ENCODE measurements at regions not wholly inside any gene's neighbourhood (a gene's known extent, or its start where the extent isn't known, plus 50 kb on each side); places are given as distances from the start of the nearest gene placed in this dataset.

DNA sequence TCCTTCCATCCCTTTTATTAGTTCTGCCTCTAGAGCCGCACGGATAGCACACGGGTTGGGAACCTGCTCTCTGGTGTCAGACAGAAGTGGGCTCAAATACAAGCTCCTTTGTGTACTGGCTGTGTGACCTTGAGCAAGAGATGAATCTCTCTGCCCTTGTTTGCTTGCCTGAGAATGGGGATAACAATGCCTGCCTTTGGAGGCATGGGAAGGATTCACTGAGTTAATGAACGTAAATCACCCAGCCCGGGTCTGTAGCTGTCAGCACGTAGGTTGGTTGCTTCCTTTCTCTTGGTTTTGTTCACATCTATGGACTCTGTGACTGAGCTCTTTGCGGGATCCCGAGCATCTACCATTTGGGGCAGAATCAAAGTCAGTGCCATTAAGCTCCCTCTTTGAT, 79.3 kb upstream of the NRXN3 start:
- peaks cover 0 to 5% of the 10 kb centered on the region in 2 donors for H3K27me3 Mint-ChIP-seq
- H3K4me3 Mint-ChIP-seq, result no peak overlapping the region
- no peaks in the 10 kb centered on the region for H3K4me1 Mint-ChIP-seq
- no peak overlapping the region for H3K27ac Mint-ChIP-seq
- DNase-seq (no peak), ATAC-seq (replicated peaks) (no peak)
- no peaks in the 10 kb centered on the region for H3K9me3 Mint-ChIP-seq
- H3K36me3 Mint-ChIP-seq, result no peaks in the 10 kb centered on the region

DNA sequence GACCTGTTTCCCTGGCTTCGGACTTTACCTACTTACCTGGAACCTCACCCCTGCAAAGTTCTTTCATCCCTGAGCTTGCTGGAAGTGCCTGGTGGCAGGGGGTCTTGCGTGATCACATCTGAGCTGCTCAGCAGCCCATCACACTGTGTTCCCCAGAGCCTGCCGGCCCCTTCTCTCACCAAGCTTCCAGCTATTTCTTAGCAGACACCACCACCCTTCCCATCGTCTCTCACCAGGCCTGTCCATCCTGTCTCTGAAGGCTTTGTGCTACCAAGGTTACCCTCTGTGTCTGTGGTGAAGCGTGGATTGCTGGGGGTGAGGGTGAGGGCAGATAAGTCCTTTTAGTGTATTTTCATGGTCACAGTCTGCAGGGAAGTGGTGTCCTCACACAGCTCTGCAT, 78.8 kb upstream of the NRXN3 start:
- H3K27ac Mint-ChIP-seq, result no peak overlapping the region
- DNase-seq, result no peak
- H3K9me3 Mint-ChIP-seq, result peaks cover 0 to under 1% of the 10 kb centered on the region in 2 donors
- H3K4me1 Mint-ChIP-seq, result no peaks in the 10 kb centered on the region
- no peak for ATAC-seq (replicated peaks)
- H3K4me3 Mint-ChIP-seq, result no peak overlapping the region
- no peaks in the 10 kb centered on the region for H3K36me3 Mint-ChIP-seq
- H3K27me3 Mint-ChIP-seq, result peaks cover 0 to 5% of the 10 kb centered on the region in 2 donors

DNA sequence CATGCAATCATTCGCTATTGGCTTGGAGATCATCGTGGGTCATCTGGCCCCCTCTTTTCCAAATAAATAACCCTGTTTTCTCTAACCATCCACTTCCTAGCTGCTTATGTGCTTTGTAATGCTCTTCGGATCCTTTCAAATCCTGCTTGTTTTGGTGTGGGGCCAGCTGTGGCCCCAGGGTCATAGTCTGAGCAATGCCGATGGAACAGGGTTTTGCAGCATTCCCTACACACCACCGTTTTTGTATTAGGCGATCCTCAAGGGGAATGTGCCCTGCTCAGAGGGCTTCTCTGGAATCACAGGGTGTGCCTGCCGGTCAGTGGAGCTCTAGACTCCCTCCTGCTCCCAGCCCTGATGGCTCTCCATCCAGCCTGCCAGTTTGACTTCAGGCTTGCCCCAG, 78.1 kb upstream of the NRXN3 start:
- Mint-ChIP-seq H3K9me3 (peaks cover 0 to 2% of the 10 kb centered on the region in 2 donors), H3K27me3 (peaks cover 0 to 5% of the 10 kb centered on the region in 2 donors), H3K4me3 (no peak overlapping the region), H3K27ac (no peak overlapping the region), H3K4me1 (no peaks in the 10 kb centered on the region), H3K36me3 (no peaks in the 10 kb centered on the region)
- DNase-seq (no peak), ATAC-seq (replicated peaks) (no peak)

- Mint-ChIP-seq H3K36me3 (no peaks in the 10 kb centered on the region), H3K27me3 (no peaks in the 10 kb centered on the region), H3K27ac (no peak overlapping the region), H3K4me1 (no peaks in the 10 kb centered on the region), H3K9me3 (no peaks in the 10 kb centered on the region), H3K4me3 (no peak overlapping the region)
- DNase-seq (no peak), ATAC-seq (replicated peaks) (no peak)
Measured at GRCh38 chr14:78103271-78103670, 66.9 kb upstream of the NRXN3 start.

DNA sequence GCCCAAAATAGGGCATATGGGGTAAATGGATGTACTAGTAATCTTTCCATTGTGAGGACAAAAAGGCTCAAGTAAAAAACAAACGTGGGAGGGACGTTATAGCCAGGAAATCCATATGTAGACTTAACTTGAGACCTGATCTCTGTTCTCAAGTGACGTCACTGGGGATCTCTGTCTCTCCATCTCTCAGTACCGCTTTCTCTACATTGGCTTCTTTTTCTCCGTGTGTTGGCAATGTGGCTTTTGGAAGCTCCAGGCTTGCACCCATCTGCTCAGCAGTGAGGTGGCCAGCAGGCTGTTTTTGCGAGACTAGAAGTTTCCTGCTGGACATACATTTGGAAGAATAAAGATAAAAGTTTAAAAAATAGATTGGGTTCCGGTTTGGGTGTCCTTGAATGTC, 66.0 kb upstream of the NRXN3 start:
- H3K36me3 Mint-ChIP-seq, result no peaks in the 10 kb centered on the region
- H3K27ac Mint-ChIP-seq, result no peak overlapping the region
- no peaks in the 10 kb centered on the region for H3K27me3 Mint-ChIP-seq
- no peak overlapping the region for H3K4me3 Mint-ChIP-seq
- no peaks in the 10 kb centered on the region for H3K9me3 Mint-ChIP-seq
- DNase-seq, result no peak
- no peak for ATAC-seq (replicated peaks)
- H3K4me1 Mint-ChIP-seq, result no peaks in the 10 kb centered on the region

GRCh38 chr14:78104655-78105054, 65.5 kb upstream of the NRXN3 start:
- H3K4me1 Mint-ChIP-seq, result no peaks in the 10 kb centered on the region
- DNase-seq (no peak), ATAC-seq (replicated peaks) (no peak)
- H3K4me3 Mint-ChIP-seq, result no peak overlapping the region
- no peaks in the 10 kb centered on the region for H3K36me3 Mint-ChIP-seq
- H3K27ac Mint-ChIP-seq, result no peak overlapping the region
- H3K27me3 Mint-ChIP-seq, result no peaks in the 10 kb centered on the region
- no peaks in the 10 kb centered on the region for H3K9me3 Mint-ChIP-seq

GRCh38 chr14:78106381-78106780, 63.8 kb upstream of the NRXN3 start:
- H3K9me3 Mint-ChIP-seq, result no peaks in the 10 kb centered on the region
- no peak overlapping the region for H3K4me3 Mint-ChIP-seq
- no peak overlapping the region for H3K27ac Mint-ChIP-seq
- DNase-seq, result no peak
- ATAC-seq (replicated peaks), result no peak
- H3K27me3 Mint-ChIP-seq, result no peaks in the 10 kb centered on the region
- H3K36me3 Mint-ChIP-seq, result no peaks in the 10 kb centered on the region
- no peaks in the 10 kb centered on the region for H3K4me1 Mint-ChIP-seq

- Mint-ChIP-seq H3K27me3 (no peaks in the 10 kb centered on the region), H3K4me1 (no peaks in the 10 kb centered on the region), H3K4me3 (no peak overlapping the region), H3K27ac (no peak overlapping the region), H3K36me3 (no peaks in the 10 kb centered on the region), H3K9me3 (no peaks in the 10 kb centered on the region)
- ATAC-seq (replicated peaks) (no peak), DNase-seq (no peak)
Measured at GRCh38 chr14:78107166-78107565, 63.0 kb upstream of the NRXN3 start.

DNA sequence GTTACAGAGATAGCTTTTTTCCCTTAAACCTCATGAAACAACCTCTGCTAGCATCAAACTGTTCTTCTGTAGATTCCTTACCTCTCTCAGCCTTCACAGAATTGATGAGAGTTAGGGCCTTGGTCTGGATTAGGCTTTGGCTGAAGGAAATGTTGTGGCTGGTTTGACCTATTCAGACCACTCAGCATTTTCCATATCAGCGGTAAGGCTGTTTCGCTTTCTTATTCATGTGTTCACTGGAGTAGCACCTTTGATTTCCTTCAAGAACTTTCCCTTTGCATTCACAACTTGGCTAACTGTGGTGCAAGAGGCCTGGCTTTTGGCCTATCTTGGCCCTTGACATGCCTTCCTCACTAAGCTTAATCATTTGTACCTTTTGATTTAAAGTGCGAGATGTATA, 50.7 kb upstream of the NRXN3 start:
- peaks cover 3 to 4% of the 10 kb centered on the region in 2 donors for H3K9me3 Mint-ChIP-seq
- H3K4me3 Mint-ChIP-seq, result no peak overlapping the region
- peaks cover 0 to 10% of the 10 kb centered on the region in 2 donors for H3K27me3 Mint-ChIP-seq
- no peak overlapping the region for H3K27ac Mint-ChIP-seq
- no peak for DNase-seq
- H3K4me1 Mint-ChIP-seq, result no peaks in the 10 kb centered on the region
- no peaks in the 10 kb centered on the region for H3K36me3 Mint-ChIP-seq
- ATAC-seq (replicated peaks), result no peak

Measured in stimulated activated naive B cell treated with anti-CD40 and anti-IgM and Interleukin-4, amounts not matched to agents 10 μg/mL and 1 μg/mL and 100 μg/mL, for 72 hours (primary cell).